HG02588 (cell line): ENCODE measurements at regions not wholly inside any gene's neighbourhood (a gene's known extent, or its start where the extent isn't known, plus 50 kb on each side); places are given as distances from the start of the nearest gene placed in this dataset.

Experiments used
- ATAC-seq: cut with Tn5 transposase; IDR thresholded peaks from one replicate; pipeline ENCODE4 v1.9.1; 2021; ENCODE audit warnings: mild to moderate bottlenecking, moderate library complexity; ENCODE audit not compliant: unreplicated experiment

DNA sequence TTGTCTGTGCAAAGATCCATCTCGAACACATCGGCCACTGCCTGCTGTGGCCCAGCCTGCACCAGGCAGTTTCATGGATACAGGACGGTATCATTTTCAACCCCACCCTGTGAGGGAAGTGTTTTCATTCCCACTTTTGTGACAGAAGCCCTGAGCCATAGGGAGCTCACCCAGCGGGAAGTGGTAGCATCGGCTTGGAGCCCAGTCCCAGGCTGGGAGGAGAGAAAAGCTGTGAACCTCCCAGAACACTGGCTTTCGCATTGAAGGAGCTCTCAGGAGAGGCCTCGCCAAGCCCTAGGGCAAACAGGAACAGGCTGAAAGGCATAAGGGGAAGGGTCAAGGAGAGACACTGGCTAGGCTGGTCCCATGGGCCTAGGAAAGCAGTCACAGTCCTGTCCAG is 166.1 kb downstream of the TFCP2L1 start:
- ATAC-seq, result no peak

DNA sequence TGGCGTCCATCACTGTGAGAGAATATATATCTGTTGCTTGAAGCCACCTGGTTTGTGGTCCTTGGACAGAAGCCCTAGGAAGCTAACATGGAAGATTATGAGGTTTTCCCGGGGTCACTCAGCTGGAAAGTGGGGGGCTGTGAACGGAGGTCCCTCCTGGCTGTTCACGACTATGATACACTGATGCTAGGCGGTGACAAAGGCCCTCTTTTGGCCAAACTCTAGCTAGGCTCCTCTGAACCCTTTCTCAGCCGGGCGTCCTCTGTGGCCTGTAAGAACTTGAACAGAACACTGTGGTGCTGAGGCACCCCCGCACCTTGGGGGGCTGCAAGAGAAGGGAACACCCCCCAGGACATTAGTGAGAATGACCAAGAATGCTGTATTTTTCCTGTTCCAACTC is 164.6 kb downstream of the TFCP2L1 start:
- ATAC-seq, result no peak

DNA sequence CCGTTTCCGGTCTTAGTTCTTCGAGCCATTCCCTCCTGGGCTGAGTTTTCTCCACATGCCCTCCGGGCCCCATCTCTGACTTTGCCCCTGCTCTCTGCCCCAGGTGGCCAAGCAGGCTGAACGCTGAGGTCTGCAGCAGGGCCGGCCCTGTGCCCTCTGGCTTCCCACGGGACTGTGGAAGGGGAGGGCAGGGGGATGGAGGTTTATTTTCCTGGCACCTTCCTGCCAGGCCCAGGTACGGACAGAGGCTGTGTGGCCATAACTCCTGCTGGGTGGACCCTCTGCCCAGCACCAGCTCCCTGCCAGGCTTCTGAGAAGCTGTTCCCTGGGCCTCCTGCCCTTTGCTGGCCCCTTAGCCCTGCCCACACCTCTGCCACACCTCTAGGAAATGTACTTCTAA is 164.0 kb downstream of the TFCP2L1 start:
- no peak for ATAC-seq

DNA sequence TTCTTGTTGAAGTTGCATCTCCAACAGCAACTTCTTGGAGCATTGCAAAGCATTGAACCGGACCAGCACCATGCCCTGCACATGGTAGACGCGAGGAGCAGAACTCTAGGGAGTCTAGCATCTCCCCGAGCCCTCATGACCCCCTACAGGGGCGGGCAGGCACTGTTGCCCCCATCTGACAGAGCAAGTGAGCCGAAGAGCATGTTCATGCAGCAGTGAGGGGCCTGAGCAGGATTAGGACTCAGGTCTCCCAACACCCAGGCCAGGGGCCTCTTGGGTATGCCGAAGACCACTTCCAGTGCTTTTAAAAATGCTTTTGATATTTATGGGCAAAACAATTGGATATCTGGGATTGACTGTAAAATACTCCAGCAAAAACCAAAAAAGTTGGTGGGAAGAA is 163.3 kb downstream of the TFCP2L1 start:
- no peak for ATAC-seq

DNA sequence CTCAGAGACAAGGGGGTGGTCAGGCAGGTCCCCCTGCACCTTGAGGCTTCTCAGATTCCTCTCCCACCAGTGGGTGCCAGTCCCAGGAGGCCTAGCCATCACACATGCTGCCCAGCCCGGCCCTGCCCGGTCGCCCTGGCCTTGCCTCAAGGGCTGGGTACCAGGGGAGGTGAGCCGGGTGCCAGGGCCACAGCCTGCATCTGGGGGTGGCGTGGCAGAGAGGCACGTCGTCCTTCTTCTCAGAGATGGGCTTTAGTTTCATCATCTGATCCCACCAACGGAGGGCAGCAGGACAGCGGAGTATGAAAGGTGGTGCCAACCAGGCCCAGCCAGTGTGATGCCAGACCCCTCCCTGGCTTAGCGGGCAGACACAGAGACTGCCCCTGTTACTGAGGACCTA is 161.7 kb downstream of the TFCP2L1 start:
- no peak for ATAC-seq

DNA sequence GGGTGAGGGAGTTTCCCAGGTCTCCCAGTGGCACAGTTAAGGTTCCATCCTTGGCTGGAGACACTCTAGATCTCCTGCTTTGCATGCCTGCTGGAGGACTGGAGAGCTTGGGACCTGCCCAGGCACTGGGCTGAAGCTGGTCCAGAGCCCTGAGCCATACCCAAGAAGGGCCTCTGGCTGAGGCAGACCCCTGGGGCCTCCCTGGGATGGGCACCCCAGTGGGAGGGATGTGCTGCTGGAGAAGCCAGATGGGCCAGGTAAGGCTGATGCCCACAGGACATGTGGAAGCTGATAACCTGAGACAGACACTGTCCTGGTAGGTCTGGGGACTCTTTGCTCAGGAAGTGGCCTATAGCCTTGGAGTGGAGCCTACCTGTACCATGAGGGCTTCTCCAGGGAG is 160.7 kb downstream of the TFCP2L1 start:
- ATAC-seq, result no peak

DNA sequence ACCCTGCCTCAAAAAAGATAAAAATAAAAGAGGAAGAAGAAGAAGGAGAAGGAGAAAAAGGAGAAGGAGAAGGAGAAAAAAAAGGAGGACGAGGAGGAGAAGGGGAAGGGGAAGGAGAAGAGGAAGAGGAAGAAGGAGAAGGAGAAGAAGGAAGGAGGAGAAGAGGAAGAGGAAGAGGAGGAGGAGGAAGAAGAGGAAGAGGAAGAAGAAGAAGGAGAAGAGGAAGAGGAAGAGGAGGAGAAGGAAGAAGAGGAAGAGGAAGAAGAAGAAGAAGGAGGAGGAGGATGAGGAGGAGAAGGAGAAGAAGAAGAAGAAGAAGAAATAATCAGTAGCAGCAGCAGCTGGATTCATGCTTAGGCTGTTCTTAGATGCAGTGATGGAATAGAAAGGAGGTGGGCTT is 159.7 kb downstream of the TFCP2L1 start:
- ATAC-seq, result no peak

DNA sequence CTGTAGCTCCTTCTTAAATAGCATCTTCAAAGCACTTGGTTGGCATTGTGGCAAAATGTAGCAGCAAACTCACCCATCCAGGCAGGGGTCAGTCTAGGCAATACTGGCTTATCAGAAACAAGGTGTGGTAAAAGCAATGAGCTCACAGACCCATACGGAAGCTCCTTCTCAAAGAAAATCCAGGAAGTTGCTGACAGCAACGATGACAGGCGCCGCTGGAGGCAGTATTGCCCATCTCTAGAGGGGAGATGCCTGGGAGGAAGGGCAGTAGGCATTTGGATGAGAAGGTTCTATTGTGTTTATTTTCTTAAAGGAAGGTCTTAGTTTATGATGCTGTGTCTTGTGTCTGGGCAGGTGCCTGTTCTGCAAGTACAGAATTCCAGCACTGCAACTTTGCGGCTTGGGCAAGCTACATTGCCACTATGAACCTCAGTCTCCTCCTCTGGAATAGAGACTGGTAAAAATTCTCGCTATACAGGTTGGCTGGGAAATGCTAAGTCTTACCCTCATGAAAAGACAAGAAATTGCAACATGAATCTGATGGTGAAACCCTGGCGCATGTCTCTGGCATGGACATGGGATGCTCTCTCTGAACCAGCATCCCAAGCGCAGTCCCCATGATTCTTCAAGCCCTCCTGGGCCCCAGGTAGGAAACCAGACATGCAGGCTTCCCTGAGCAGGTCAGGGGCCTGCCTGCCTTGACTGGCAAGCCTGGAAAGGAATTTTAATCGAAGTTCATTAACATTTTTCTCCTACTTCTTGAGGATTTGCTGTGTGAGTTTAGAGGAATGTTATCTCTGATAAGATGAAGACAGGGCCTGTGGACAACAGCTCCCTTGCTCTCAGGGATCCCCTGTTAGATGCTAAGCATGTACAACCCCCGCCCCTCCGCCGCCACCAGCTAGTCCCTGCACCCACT is 156.0 kb downstream of the TFCP2L1 start:
- ATAC-seq, result no peak

DNA sequence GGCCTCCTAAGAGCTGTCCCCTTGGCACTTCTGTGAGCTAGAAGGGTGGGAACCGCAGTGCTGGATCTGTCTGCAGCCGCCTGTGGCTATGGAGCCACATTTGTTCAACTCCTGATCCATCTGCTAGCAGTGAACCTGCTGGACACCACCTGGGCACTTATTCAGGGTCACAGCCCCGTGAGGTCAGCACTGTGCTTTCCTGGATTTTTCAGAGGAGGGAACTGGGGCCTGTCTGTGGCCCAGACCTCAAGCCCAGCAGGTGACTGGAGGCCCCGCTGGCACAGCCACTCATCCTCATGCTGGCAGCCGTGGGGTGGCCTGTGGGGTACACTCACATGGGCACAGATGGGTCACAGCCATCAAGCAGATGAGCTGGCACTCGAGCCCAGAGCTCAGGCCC is 155.3 kb downstream of the TFCP2L1 start:
- no peak for ATAC-seq

DNA sequence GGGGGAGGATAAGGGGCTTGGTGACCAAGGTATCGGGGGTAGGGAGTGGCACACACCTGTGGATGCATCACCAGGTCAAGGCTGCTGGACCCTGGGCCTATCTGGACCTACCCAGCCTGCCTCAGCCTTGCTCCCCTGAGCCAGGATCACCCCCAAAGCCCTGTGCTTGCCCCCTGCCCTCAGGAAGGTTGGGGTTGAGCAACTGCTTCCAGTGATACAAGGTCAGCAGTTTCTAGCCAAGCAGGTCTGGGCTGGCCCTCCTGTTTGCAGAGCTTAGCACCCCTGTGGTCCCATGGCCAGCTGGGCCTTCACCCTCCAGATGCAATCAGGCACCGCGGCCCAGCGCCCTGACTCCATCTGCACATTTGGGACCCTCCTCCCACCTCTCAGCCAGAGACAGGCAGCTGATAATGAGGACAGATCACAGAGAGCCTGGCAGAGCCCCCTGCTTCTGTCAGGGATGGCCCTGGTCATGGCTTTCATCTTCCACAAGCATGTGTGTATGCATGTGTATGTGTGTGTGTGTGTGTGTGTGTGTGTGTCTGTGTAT is 154.6 kb downstream of the TFCP2L1 start:
- ATAC-seq, result no peak

DNA sequence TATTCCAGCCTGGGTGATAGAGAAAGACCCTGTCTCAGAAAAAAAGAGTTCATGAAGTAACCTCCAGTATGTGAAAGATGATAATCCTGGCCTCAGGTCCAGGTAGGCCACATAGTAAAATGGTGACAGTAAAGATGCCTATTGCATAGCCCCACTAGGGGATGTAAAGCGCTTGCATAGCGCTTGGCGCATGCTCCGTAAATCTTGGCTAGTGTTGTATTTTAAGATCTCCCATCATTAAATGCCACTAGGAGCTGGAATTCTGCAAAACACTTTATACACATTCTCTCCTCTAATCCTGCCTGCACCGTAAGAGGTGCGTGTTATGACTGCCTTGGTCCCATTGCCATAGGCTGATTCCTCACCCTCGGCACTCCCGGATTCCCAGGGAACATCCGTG is 153.6 kb downstream of the TFCP2L1 start:
- ATAC-seq, result no peak

DNA sequence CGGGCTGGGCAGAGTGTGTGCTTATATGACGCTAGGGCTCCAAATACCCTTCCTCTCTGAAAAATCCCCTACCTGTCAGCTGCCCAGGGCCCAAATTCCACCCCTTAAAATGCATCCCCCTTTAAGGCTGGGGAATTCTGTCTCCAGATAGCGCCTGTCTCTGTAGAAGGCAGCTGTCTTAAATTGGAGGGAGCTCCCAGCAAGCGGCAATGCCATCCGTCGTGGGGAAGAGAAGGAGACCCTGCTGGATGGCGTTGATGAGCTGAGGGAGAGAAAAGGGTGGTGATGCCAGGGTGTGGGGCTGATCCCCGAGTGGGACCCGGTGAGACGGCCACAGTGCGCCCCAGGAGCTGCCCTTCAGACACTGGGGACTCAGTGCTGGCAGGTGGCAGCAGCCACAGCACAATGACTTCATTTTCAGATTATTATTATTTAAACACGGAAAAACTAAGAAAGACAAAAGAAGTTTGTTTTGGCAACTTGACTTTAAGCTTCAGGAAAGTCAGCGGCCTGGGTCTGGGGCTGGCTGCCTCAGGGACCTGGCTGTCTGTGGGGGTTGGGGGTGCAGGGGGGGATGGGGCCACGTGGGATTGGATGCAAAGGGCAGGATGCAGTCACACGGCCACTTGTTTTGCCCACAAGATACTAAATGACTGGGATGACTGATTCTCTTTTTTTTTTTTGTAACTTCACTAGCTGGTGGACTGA is 152.8 kb downstream of the TFCP2L1 start:
- no peak for ATAC-seq

DNA sequence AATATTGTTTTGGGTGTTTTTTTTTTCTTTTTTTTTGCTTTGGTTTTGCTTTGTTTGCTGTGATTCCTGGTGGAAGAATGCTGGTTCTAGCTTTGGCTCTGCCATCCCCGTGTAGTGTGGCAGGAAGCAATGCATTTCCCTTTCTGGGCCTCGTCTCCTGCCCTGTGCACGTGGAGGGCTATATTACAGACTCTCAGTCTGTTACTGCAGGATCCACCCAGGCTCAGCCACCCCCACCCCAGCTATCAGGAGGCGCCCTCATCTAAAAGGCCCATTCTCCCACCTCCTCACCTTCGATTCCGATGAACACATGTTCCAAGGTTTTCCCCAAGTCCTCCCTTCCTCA is 152.3 kb downstream of the TFCP2L1 start:
- ATAC-seq, result no peak

DNA sequence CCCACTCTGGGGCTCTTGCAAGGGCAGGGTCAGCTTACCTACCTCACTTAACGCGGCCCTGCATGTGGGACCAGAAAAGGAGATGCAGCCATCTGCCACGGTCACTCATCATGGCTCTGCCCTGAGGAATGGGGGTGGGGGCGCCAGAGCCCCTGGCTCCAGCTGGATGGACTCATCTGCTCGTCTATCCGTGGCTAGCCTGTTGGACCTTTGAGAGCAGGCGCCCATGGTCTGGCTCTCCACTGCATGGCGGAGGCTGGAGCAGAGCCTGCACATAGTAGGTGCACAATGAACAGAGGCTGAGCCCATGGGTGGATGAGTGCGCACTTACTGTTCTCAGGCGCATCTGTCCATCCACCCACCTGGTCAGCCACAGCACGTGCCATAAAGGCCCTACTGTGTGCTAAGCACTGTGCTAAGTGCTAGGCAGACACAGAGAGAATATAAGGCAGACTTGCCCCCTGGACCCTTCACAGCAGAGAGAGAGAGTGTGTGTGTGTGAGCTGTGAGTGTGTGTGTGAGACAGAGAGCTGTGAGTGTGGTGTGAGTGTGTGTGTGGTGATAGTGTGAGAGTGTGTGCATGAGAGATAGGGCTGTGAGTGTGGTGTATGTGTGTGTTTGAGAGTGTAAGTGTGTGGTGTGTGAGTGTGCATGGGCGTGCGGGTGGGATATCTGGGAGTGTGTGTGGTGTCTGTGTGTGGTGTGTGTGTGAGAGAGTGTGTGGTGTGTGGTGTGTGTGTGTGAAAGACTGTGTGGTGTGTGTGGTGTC is 151.3 kb downstream of the TFCP2L1 start:
- no peak for ATAC-seq

DNA sequence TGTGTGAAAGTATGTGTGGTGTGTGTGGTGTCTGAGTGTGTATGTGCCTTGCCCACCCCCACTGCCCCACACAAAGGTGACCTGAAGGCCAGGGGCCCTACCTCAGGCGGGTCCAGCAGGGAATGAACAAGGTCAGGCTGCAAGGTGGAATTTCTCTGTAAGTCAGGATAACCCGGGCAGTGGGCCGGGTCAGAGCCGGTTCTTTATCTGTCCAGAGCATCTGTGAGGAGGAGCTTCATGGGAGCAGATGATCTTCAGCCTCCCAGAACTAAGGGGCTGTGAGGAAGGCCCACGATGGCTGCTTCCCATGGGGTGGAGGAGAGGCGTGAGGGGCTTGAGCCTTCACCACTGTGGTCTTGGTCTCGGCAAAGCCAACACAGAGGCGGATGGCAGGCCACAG is 150.3 kb downstream of the TFCP2L1 start:
- ATAC-seq, result no peak

DNA sequence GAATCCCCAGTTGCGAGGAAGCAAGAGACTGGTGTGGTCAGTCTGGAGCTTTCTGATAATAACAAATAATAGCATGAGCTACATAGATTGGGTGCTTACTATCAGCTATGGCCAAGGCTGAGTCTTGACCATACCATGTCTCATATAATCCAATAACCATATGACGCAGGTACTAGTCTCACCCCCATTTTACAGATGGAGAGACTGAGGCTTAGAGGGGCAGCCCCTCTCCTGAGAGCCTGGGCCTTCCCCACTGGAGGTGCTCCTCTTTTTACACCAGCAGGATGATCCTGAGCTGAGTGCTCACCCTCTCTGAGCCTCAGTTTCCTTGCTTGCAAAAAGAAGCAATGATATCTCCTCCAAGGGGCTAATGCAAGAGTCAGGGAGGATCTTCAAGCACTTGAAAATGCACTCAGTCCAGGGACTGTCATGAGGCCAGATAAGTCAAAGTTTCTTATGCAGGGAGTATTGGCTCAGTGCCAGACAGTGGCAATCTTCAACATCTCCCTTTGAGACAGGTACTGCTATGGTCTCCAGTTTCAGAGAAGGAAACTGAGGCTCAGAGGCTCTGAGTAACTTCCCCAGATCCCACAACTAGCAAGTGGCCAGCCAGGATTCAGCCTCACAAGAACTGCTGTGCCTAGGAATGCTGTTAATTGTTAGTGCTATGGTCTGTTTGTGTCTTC is 149.7 kb downstream of the TFCP2L1 start:
- no peak for ATAC-seq

DNA sequence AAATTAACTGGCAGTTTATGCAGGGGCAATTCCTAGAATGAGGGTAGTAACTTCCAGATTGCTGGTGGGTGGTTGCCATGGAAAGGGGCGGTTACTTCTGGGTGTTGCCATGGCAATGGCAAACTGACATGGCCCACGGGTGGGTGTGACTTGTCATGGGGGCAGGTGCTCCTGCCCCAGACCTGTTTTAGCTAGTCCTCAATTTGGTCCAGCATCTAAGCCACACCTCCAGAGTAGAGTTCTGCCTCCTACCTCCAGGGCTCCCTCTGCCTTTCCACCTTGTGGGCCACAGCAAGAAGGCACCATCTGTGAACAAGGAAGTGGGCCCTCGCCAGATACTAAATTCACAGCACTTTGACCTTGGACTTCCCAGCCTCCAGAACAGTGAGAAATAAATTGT is 148.7 kb downstream of the TFCP2L1 start:
- ATAC-seq, result no peak

DNA sequence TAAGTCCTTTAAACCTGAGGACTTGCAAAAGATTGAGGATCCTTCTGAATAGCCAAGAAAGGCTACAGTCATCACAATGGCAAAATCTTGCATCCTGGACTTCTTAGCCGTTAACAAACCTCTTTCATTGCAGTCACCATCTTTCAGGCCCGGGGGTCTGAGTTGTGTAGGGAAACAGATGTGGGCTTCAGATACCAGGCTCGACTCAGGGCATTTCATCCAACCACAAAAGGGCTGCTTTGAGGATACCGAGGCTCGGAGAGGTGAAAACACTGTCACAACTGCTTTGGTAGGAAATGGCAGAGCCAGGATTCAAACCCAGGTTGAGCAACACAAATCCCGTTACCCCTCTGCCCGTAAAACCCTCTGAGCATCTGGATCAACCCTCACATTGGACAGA is 147.4 kb downstream of the TFCP2L1 start:
- ATAC-seq, result no peak

DNA sequence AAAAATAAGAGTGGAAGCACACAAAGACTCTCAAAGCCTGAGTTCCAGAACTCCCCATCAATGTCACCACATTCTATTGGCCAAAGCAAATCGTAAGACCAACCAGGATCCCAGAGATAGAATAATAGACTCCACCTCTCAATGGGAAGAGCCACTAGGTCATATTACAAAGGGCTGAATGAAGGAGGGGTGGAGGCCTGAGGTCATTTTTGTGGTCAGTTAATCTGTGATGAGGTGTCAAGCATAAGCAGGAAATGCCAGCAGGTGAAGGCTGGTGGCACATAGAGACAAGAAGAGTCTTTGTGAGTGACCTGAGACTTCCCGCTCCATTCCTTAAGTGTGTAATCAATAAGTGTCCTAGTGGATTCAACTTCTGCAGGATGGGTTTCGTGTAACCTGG is 144.3 kb downstream of the TFCP2L1 start:
- ATAC-seq, result no peak

DNA sequence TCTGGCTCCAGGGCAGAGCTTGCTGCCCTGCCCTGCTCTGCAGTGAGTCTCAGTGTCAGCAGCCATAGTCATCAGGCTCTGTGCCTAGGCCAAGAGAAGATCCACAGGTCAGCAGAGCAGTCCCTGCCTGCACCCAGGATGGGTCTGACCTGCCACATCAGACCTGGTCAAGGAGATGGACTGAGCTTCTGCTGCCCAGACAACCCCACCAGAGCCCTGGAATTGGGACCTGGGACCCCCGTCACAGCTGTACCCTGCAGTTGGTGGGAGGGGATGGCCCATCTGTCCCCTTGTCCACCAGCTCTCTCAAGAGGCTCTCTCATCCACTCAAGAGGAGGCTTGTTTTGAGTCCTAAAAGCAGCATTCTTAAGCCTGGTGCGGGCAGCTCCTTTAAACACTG is 142.6 kb downstream of the TFCP2L1 start:
- no peak for ATAC-seq

DNA sequence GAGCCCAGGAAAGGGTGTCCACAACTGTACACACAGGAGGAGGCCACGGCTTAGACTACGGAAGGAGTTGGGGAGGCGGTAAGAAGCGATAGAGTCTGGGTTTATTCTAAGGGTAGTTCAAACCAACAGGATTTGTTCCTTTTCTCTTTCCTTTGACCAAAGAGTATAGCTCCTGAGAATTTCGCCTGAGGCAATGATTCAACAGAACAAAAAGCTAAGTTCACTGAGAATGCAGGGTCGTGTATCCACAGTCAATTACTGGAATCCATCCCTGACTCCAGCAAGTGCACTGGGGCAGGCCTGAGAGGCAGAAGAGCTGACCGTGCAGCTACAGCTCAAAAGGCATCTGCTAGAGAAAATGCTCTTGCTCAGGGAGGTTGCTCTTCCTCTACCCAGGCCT is 140.9 kb downstream of the TFCP2L1 start:
- ATAC-seq, result no peak
